Spinal cord (tissue), 9 donors: ENCODE measurements at regions not wholly inside any gene's neighbourhood (a gene's known extent, or its start where the extent isn't known, plus 50 kb on each side); places are given as distances from the start of the nearest gene placed in this dataset.
A peak's percentile ranks its signal among the peaks of the same experiment; 100 is the strongest.
"Not testable (repeated sequence)": the region's sequence is repeated elsewhere in the genome, so short reads cannot be mapped to it uniquely, and the experiment has no call there.

ENCODE experiments used
- DNase-seq, 6 donors: peaks; one replicate each; pipeline versions ENCODE4 v3.0.0 to v3.0.0-alpha.2; 2013 to 2015; ENCODE audit warnings: low spot score in 6 of 6, low read depth in 4 of 6
- H3K27ac ChIP-seq: one replicate; pipeline ENCODE4 v1.5.1; 2013; ENCODE audit warnings: low read depth, low read length, control low read depth
- H3K27me3 ChIP-seq: one replicate; pipeline ENCODE4 v1.6.1; 2013; ENCODE audit warnings: low read length; ENCODE audit not compliant: control insufficient read depth, insufficient read depth
- H3K36me3 ChIP-seq: one replicate; pipeline ENCODE4 v1.6.1; 2013; ENCODE audit warnings: low read length; ENCODE audit not compliant: control insufficient read depth, insufficient read depth
- H3K4me1 ChIP-seq: one replicate; pipeline ENCODE4 v1.6.1; 2013; ENCODE audit warnings: low read length; ENCODE audit not compliant: control insufficient read depth, insufficient read depth
- H3K4me3 ChIP-seq: one replicate; pipeline ENCODE4 v1.5.1; 2013; ENCODE audit warnings: low read depth, low read length, control low read depth
- H3K9me3 ChIP-seq: one replicate; pipeline ENCODE4 v1.6.1; 2013; ENCODE audit warnings: low read length; ENCODE audit not compliant: control insufficient read depth, insufficient read depth
- WGBS: methylation state at CpG from one replicate; pipeline ENCODE4 v1.1.5; 2013; ENCODE audit warnings: missing lambda C conversion rate; ENCODE audit not compliant: insufficient coverage; 5-methylcytosine and 5-hydroxymethylcytosine counted together
- donor health status: healthy.

- Histone ChIP-seq H3K4me1 (no peaks in the 10 kb centered on the region), H3K36me3 (no peaks in the 10 kb centered on the region), H3K9me3 (no peaks in the 10 kb centered on the region), H3K4me3 (no peak overlapping the region), H3K27ac (no peak overlapping the region), H3K27me3 (no peaks in the 10 kb centered on the region)
- DNase-seq: no peak
- no CpG with 5 or more reads among the region's 5 CpGs for WGBS
Observed at GRCh38 chr6:50358113-50358512, 308.4 kb upstream of the DEFB112 start.

DNA sequence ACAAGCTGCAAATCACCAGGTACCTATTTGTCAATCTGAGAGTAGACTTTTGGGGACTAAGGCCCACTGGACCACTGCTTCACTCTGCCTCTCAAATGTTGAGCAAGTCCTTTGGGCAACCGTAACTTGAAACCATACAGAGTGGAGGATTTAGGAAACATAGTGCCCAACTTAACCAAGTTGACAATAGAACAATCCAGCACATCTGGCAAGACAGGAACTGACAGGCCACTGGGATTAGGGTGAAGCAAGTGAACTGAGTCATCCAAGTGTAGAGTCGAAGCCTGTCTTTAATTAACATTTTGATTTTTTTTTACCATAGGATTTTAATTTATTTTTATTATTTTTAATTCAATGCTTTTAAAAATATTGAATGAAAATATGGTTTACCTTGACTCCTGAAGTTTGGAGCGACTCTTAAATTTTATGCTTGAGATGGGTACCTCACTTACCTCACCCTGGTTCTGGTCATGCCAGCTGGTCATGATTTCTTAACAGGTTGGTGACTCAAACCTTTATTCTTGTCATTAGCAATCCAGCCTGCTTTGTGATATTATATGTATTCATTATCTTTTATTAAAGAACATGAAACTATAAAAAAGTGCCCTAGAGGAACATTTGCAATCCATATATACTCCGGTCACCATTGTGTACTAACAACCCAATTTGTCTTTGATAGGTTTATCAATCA, 312.1 kb upstream of the DEFB112 start:
- no peak overlapping the region for H3K4me3 ChIP-seq
- H3K4me1 ChIP-seq: no peaks in the 10 kb centered on the region
- H3K27ac ChIP-seq: no peak overlapping the region
- no peaks in the 10 kb centered on the region for H3K9me3 ChIP-seq
- H3K27me3 ChIP-seq: no peaks in the 10 kb centered on the region
- no peak for DNase-seq
- no peaks in the 10 kb centered on the region for H3K36me3 ChIP-seq
- WGBS: no CpG with 5 or more reads among the region's 4 CpGs

DNA sequence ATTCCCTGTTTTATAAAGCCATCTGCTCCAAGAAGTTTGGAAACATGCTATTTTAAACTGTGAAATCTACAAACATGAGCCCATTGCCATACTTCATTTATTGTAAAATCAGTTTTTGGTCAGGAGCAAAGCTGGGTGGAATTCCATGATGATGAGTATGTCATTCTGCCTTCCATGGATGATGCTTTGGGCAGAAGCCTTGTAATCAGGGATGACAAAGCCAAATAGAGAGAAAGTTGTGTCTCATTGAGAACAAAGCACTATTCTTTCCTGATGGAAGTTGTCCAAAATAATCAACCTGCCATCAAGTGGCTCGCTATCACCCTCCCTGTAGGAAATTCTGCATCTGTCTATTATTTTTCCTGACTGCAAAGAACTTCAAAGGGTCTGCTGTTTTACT, 313.0 kb upstream of the DEFB112 start:
- 73% methylated on average over 1 of the region's 1 CpG for WGBS
- Histone ChIP-seq H3K27me3 (no peaks in the 10 kb centered on the region), H3K4me1 (no peaks in the 10 kb centered on the region), H3K9me3 (no peaks in the 10 kb centered on the region), H3K4me3 (no peak overlapping the region), H3K27ac (no peak overlapping the region), H3K36me3 (no peaks in the 10 kb centered on the region)
- DNase-seq: no peak

DNA sequence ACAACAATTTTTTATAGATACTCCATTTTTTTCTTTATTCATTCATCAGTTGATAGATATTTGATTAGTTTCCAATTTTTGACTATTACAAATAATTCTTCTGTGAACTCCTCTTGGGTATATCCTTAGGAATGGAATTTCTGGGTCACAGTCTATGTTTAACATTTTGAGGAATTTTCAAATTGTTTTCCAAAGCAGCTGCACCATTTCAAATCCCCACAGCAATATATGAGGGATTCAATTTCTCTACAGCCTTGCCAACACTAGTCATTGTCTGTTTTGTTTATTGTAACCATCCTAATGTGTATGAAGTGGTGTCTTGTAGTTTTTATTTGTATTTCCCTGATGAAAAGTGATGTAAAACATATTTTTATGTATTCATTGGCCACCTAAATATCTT, 320.3 kb upstream of the DEFB112 start:
- H3K27ac ChIP-seq: no peak overlapping the region
- H3K9me3 ChIP-seq: peaks cover under 1% of the 10 kb centered on the region
- H3K4me1 ChIP-seq: no peaks in the 10 kb centered on the region
- no peaks in the 10 kb centered on the region for H3K36me3 ChIP-seq
- no peaks in the 10 kb centered on the region for H3K27me3 ChIP-seq
- H3K4me3 ChIP-seq: no peak overlapping the region
- no peak for DNase-seq

DNA sequence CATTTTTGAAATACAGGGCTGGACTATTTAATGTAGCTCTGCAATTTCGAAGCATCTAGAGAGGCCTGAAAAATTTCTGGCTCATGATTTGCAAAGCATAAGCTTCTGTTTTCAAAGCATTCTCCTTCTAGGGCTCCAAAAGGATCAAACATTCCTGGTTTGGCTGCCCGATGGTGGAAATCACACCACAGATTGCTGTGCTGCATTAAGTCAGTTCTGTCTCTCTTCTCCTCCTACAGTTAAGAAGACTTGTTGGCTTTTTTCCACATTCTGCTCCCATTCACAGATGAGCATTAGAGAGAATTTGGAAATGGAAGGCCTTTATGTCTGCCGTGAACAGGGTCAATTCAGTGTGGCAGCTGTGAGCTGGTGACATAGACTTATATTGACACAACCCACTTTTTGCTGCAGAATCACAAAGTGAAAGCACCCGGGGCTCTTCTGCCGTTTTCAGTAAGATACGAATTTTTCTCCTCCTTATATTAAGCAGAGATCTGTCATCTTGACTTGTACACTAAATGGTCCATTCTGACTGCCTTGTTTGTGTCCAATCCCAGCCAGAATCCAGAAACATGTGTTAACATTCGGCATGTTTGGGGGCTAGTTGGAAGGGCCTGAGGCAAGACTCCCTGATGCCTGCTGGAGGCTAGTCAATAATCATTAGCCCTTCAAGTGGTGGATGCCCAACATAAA, 330.8 kb upstream of the DEFB112 start:
- no peaks in the 10 kb centered on the region for H3K4me1 ChIP-seq
- H3K36me3 ChIP-seq: no peaks in the 10 kb centered on the region
- peak in 5 of 6 donors; percentile 1 to 92 (median 7) for DNase-seq
- H3K9me3 ChIP-seq: peaks cover 3% of the 10 kb centered on the region
- no peak overlapping the region for H3K27ac ChIP-seq
- H3K27me3 ChIP-seq: no peaks in the 10 kb centered on the region
- WGBS: 48% methylated on average over 3 of the region's 7 CpGs
- no peak overlapping the region for H3K4me3 ChIP-seq

- DNase-seq: no peak
- no peaks in the 10 kb centered on the region for H3K27me3 ChIP-seq
- H3K4me3 ChIP-seq: no peak overlapping the region
- H3K36me3 ChIP-seq: no peaks in the 10 kb centered on the region
- no peaks in the 10 kb centered on the region for H3K4me1 ChIP-seq
- no peak overlapping the region for H3K27ac ChIP-seq
- H3K9me3 ChIP-seq: peaks cover 3% of the 10 kb centered on the region
- no CpG with 5 or more reads among the region's 2 CpGs for WGBS
Observed at GRCh38 chr6:50381099-50381415, 331.3 kb upstream of the DEFB112 start.

DNA sequence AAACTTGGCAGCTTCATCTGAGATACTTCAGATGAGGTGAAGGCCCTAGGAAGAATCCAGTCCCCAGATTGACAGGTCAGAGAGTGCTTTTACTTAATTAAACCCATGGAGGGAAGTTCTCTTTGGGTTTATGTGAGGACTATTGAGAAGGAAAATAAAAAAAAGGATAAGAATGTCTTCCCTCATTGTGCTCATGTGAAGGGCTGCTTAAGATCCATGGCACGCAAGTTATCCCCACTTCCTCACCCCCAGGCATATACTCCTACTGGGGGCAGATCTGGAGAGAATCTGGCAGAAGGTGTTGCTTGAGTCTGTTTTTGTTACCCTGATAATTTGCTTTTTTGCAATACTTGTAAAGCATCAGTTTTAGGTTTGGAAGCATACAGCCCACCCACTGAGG, 322.9 kb upstream of the TFAP2D start:
- no CpG with 5 or more reads among the region's 1 CpG for WGBS
- peak in 1 of 6 donors; percentile 27 for DNase-seq
- no peak overlapping the region for H3K27ac ChIP-seq

GRCh38 chr6:50394139-50394538, 319.2 kb upstream of the TFAP2D start:
- no CpG with 5 or more reads among the region's 1 CpG for WGBS
- H3K4me3 ChIP-seq, H3K4me1 ChIP-seq, H3K36me3 ChIP-seq, H3K27ac ChIP-seq, H3K9me3 ChIP-seq, H3K27me3 ChIP-seq, DNase-seq: not testable (repeated sequence)

More for the DNA sequence above, 322.9 kb upstream of the TFAP2D start:
- no peak overlapping the region for H3K4me3 ChIP-seq
- no peaks in the 10 kb centered on the region for H3K36me3 ChIP-seq
- H3K4me1 ChIP-seq: no peaks in the 10 kb centered on the region
- H3K9me3 ChIP-seq: no peaks in the 10 kb centered on the region
- H3K27me3 ChIP-seq: no peaks in the 10 kb centered on the region

- no peaks in the 10 kb centered on the region for H3K4me1 ChIP-seq
- no peaks in the 10 kb centered on the region for H3K36me3 ChIP-seq
- WGBS: 57% methylated on average over 1 of the region's 3 CpGs
- H3K27me3 ChIP-seq: no peaks in the 10 kb centered on the region
- no peaks in the 10 kb centered on the region for H3K9me3 ChIP-seq
- no peak overlapping the region for H3K4me3 ChIP-seq
- no peak for DNase-seq
- H3K27ac ChIP-seq: no peak overlapping the region
Observed at GRCh38 chr6:50404643-50405042, 308.7 kb upstream of the TFAP2D start.

DNA sequence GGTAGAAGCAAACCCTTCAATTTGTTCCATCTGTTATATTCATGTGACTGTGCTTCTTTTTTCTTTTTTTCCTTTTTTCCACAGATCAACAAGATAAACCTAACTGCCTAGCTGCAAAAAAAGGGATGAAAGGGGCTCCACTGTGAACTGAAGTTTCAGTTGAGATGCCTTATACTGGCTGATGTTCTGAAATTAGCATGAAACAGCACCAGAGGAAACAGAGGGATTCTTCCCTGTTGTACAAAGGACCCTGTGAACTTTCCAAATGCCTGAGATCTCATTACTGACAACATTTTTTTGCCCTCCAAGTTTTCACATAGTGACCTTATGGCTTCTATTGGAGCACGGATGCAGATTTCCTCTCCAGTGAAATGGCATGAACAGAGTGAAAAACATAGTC, 302.7 kb upstream of the TFAP2D start:
- H3K36me3 ChIP-seq: no peaks in the 10 kb centered on the region
- H3K9me3 ChIP-seq: no peaks in the 10 kb centered on the region
- DNase-seq: peak in 1 of 6 donors; percentile 8
- WGBS: 50% methylated on average over 1 of the region's 1 CpG
- H3K4me3 ChIP-seq: no peak overlapping the region
- no peak overlapping the region for H3K27ac ChIP-seq
- no peaks in the 10 kb centered on the region for H3K27me3 ChIP-seq
- H3K4me1 ChIP-seq: no peaks in the 10 kb centered on the region
